CD14-positive monocyte (primary cell): ENCODE measurements at regions not wholly inside any gene's neighbourhood (a gene's known extent, or its start where the extent isn't known, plus 50 kb on each side); places are given as distances from the start of the nearest gene placed in this dataset.

Experiments
- DNase-seq, 3 donors: peaks; one replicate each; pipeline ENCODE4 v3.0.0-alpha.2; 2011 to 2022
- H2AFZ ChIP-seq: 2 replicates; pipeline ENCODE4 v1.6.0; 2012; ENCODE audit warnings: mild to moderate bottlenecking, low read depth, low read length, inconsistent platforms; ENCODE audit not compliant: insufficient read depth, poor library complexity, severe bottlenecking
- H3K27ac ChIP-seq, 2 donors: 1 replicate in 1 of 2; 2 replicates in 1 of 2; pipeline ENCODE4 v1.5.1; 2012 to 2013; ENCODE audit warnings: low read length in 2 of 2, control low read depth in 1 of 2, inconsistent platforms in 1 of 2, low read depth in 1 of 2, mild to moderate bottlenecking in 1 of 2
- H3K27me3 ChIP-seq, 2 donors: one replicate each; pipeline versions ENCODE4 v1.6.0 to v1.6.1; 2011 to 2013; ENCODE audit warnings: low read length in 2 of 2; ENCODE audit not compliant: control insufficient read depth in 2 of 2, insufficient read depth in 2 of 2
- H3K36me3 ChIP-seq, 2 donors: replicated peaks in 1 of 2; 1 replicate in 1 of 2; 2 replicates in 1 of 2; pipeline versions ENCODE4 v1.5.1 to v1.6.1; 2012 to 2013; ENCODE audit warnings: low read length in 2 of 2, control low read depth in 1 of 2, inconsistent platforms in 1 of 2, mild to moderate bottlenecking in 1 of 2; ENCODE audit not compliant: insufficient read depth in 2 of 2, control insufficient read depth in 1 of 2
- H3K4me1 ChIP-seq, 2 donors: 1 replicate in 1 of 2; 2 replicates in 1 of 2; pipeline versions ENCODE4 v1.5.1 to v1.6.1; 2012 to 2013; ENCODE audit warnings: low read length in 2 of 2, control low read depth in 1 of 2, inconsistent platforms in 1 of 2, mild to moderate bottlenecking in 1 of 2, moderate library complexity in 1 of 2; ENCODE audit not compliant: insufficient read depth in 2 of 2, control insufficient read depth in 1 of 2
- H3K4me2 ChIP-seq: replicated peaks from 2 replicates; pipeline ENCODE3; 2012; ENCODE audit warnings: low read length, moderate library complexity, mild to moderate bottlenecking; ENCODE audit not compliant: poor library complexity, severe bottlenecking; ENCODE audit errors: extremely low read depth
- H3K4me3 ChIP-seq, 3 experiments: fragments of 200-600 bp in 1 of 3; sonication (generic) in 1 of 3; replicated peaks in 1 of 3; 1 replicate in 2 of 3; 2 replicates in 1 of 3; pipeline ENCODE4 v1.5.1; 2011 to 2013; ENCODE audit warnings: low read length in 3 of 3, mild to moderate bottlenecking in 3 of 3, control low read depth in 2 of 3, low read depth in 2 of 3, inconsistent platforms in 1 of 3, moderate library complexity in 1 of 3
- H3K79me2 ChIP-seq: 2 replicates; pipeline ENCODE4 v1.6.0; 2012; ENCODE audit warnings: mild to moderate bottlenecking, control low read depth, inconsistent platforms, low read length, moderate library complexity; ENCODE audit not compliant: insufficient read depth
- H3K9ac ChIP-seq: 2 replicates; pipeline ENCODE4 v1.6.0; 2017; ENCODE audit warnings: low read length, mild to moderate bottlenecking; ENCODE audit not compliant: insufficient read depth, poor library complexity, severe bottlenecking
- H3K9me3 ChIP-seq, 2 donors: replicated peaks in 1 of 2; 1 replicate in 1 of 2; 2 replicates in 1 of 2; pipeline versions ENCODE4 v1.5.1 to v1.6.1; 2012 to 2013; ENCODE audit warnings: low read length in 2 of 2, control low read depth in 1 of 2; ENCODE audit not compliant: control insufficient read depth in 1 of 2, insufficient read depth in 1 of 2
- H4K20me1 ChIP-seq: 2 replicates; pipeline ENCODE4 v1.6.0; 2012; ENCODE audit warnings: mild to moderate bottlenecking, low read length, control low read depth, moderate library complexity; ENCODE audit not compliant: insufficient read depth
- H3K27ac Mint-ChIP-seq, 7 donors: one replicate each; pipeline ENCODE4 v1.8.0; 2020; ENCODE audit warnings: mild to moderate bottlenecking in 7 of 7, mixed read lengths in 7 of 7, moderate library complexity in 6 of 7, inconsistent platforms in 2 of 7
- H3K27me3 Mint-ChIP-seq, 3 donors: one replicate each; pipeline ENCODE4 v1.8.0; 2021 to 2022; ENCODE audit warnings: low read depth in 3 of 3, mild to moderate bottlenecking in 3 of 3, mixed read lengths in 3 of 3, moderate library complexity in 3 of 3, inconsistent platforms in 1 of 3
- H3K36me3 Mint-ChIP-seq, 2 donors: one replicate each; pipeline ENCODE4 v1.8.0; 2020; ENCODE audit warnings: mixed read lengths in 2 of 2, inconsistent platforms in 1 of 2, mild to moderate bottlenecking in 1 of 2
- H3K4me1 Mint-ChIP-seq: one replicate; pipeline ENCODE4 v1.8.0; 2020; ENCODE audit warnings: mild to moderate bottlenecking, mixed read lengths
- H3K4me3 Mint-ChIP-seq, 2 donors: one replicate each; pipeline ENCODE4 v1.8.0; 2020; ENCODE audit warnings: mild to moderate bottlenecking in 2 of 2, mixed read lengths in 2 of 2, moderate library complexity in 1 of 2
- H3K9me3 Mint-ChIP-seq, 7 donors: one replicate each; pipeline ENCODE4 v1.8.0; 2020 to 2022; ENCODE audit warnings: mixed read lengths in 7 of 7, mild to moderate bottlenecking in 6 of 7, moderate library complexity in 6 of 7, inconsistent platforms in 2 of 7
- WGBS: methylation state at CpG from one replicate; pipeline ENCODE4 v1.1.5; 2013; ENCODE audit warnings: missing lambda C conversion rate; ENCODE audit not compliant: insufficient coverage; 5-methylcytosine and 5-hydroxymethylcytosine counted together
- intact Hi-C, 2 donors: fragments of 100-400 bp; cut with micrococcal nuclease; formaldehyde crosslinking; loops; one replicate each; pipeline versions ENCODE4 v1.15.0 to v1.15.1; 2023
- TF ChIP-seq, protein P1 (sequence below): fragments of 200-600 bp; IDR thresholded peaks from one replicate; pipeline ENCODE4 v1.8.0; 2022; ENCODE audit warnings: antibody characterized with exemption, mild to moderate bottlenecking

GRCh38 chr11:70537576-70538571 is 139.5 kb downstream of the CTTN start:
- no peak overlapping the region for H3K4me3 ChIP-seq
- TF ChIP-seq, protein P1, sequence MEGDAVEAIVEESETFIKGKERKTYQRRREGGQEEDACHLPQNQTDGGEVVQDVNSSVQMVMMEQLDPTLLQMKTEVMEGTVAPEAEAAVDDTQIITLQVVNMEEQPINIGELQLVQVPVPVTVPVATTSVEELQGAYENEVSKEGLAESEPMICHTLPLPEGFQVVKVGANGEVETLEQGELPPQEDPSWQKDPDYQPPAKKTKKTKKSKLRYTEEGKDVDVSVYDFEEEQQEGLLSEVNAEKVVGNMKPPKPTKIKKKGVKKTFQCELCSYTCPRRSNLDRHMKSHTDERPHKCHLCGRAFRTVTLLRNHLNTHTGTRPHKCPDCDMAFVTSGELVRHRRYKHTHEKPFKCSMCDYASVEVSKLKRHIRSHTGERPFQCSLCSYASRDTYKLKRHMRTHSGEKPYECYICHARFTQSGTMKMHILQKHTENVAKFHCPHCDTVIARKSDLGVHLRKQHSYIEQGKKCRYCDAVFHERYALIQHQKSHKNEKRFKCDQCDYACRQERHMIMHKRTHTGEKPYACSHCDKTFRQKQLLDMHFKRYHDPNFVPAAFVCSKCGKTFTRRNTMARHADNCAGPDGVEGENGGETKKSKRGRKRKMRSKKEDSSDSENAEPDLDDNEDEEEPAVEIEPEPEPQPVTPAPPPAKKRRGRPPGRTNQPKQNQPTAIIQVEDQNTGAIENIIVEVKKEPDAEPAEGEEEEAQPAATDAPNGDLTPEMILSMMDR = no peak
- H3K36me3 Mint-ChIP-seq = no peaks in the 10 kb centered on the region
- H4K20me1 ChIP-seq = no peaks in the 10 kb centered on the region
- no peak overlapping the region for H3K4me2 ChIP-seq
- H3K27ac ChIP-seq = no peak overlapping the region
- no peaks in the 10 kb centered on the region for H3K27me3 ChIP-seq
- no peak for DNase-seq
- H3K79me2 ChIP-seq = no peaks in the 10 kb centered on the region
- H3K36me3 ChIP-seq = no peaks in the 10 kb centered on the region
- H3K9me3 ChIP-seq = peaks cover 4 to 8% of the 10 kb centered on the region in 2 donors
- H3K4me1 Mint-ChIP-seq = no peaks in the 10 kb centered on the region
- intact Hi-C loops = no loop called here
- H3K27ac Mint-ChIP-seq = no peak overlapping the region
- no peak overlapping the region for H3K9ac ChIP-seq
- peaks cover 5 to 10% (median 7%) of the 10 kb centered on the region in 7 donors for H3K9me3 Mint-ChIP-seq
- no peaks in the 10 kb centered on the region for H3K4me1 ChIP-seq
- no peak overlapping the region for H2AFZ ChIP-seq
- WGBS = 92% methylated on average over 28 of the region's 28 CpGs
- H3K27me3 Mint-ChIP-seq = peaks cover 3 to 8% (median 4%) of the 10 kb centered on the region in 3 donors
- no peak overlapping the region for H3K4me3 Mint-ChIP-seq

DNA sequence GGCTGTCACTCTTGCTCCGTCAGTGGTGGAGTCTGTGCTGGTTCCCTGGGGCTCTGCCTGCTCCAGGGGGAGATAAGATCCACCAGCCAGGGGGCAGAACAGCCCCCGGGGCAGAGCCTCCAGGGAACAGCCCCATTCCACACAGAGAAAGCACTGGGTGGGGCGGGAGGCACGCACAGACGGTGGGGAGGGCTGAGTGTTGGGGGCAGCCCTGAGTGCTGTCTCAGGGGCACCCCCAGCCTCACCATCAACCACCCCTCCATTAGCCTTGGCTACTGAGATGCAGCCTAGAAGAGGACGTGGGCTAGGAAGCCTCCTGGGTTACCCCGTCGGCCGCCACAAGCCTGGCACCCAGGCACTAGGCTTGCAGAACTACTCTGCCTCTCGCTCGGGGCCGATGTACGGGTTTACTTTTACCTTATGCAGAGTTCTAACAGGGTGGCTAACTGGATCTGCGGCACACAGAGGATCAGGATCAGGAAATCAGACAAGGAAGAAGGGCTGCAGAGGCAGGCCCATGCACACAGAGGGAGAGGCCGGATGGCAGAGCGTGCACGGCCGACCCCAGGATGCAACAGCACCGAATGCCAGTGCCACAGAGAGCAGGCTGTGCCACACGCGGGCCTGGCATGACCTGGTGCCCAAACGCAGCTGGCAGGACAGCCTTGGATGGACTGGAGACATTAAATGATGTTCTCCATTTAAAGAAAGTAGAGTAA is 140.5 kb downstream of the CTTN start:
- Histone ChIP-seq H3K36me3 (no peaks in the 10 kb centered on the region), H3K4me1 (no peaks in the 10 kb centered on the region), H2AFZ (no peak overlapping the region), H3K9ac (no peak overlapping the region), H4K20me1 (no peaks in the 10 kb centered on the region), H3K27me3 (no peaks in the 10 kb centered on the region), H3K9me3 (peaks cover 0 to 5% of the 10 kb centered on the region in 2 donors), H3K4me3 (no peak overlapping the region), H3K4me2 (no peak overlapping the region), H3K79me2 (no peaks in the 10 kb centered on the region), H3K27ac (no peak overlapping the region)
- H3K4me3 Mint-ChIP-seq = no peak overlapping the region
- H3K27ac Mint-ChIP-seq = no peak overlapping the region
- 95% methylated on average over 15 of the region's 22 CpGs for WGBS
- H3K27me3 Mint-ChIP-seq = peaks cover 4 to 8% (median 4%) of the 10 kb centered on the region in 3 donors
- intact Hi-C loops = no loop called here
- no peaks in the 10 kb centered on the region for H3K36me3 Mint-ChIP-seq
- TF ChIP-seq, protein P1 = no peak
- no peaks in the 10 kb centered on the region for H3K4me1 Mint-ChIP-seq
- peaks cover 2 to 9% (median 5%) of the 10 kb centered on the region in 7 donors for H3K9me3 Mint-ChIP-seq
- DNase-seq = no peak
